ENCODE measurements at regions not wholly inside any gene's neighbourhood (a gene's known extent, or its start where the extent isn't known, plus 50 kb on each side); places are given as distances from the start of the nearest gene placed in this dataset.

DNA sequence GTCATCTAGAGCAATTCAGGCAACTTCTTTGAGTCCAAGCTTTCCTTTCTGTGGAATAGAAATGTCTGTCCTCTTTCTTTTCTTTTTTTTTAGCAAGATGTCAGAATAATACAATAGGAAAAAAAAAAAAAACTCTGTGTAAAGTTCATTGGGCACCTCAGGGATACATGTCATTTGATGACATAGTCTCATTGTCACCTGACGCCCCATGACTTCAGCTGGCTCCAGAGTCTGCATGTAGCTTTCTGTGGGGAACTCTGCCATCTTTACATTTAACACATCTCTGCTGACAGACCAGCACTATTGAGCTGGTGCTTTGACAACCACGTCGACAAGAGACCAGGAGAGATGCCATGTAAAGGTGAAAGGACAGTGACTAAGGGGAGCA, 172.5 kb upstream of the KLF7 start:
- Histone ChIP-seq H3K9me3 (ENCODE audit: control insufficient read depth, low read length) (no peaks in the 10 kb centered on the region), H2AFZ (no peak overlapping the region), H3K4me3 (ENCODE audit: low read depth, low read length) (no peak overlapping the region), H3K27me3 (ENCODE audit: control insufficient read depth, insufficient read depth, low read length) (no peaks in the 10 kb centered on the region), H3K4me2 (ENCODE audit: low read length) (no peak overlapping the region), H3K79me2 (no peaks in the 10 kb centered on the region), H3K27ac (no peak overlapping the region), H3K36me3 (ENCODE audit: control insufficient read depth, insufficient read depth, low read length) (no peaks in the 10 kb centered on the region), H3K9ac (no peak overlapping the region), H3K4me1 (no peaks in the 10 kb centered on the region)
- TF ChIP-seq, protein P1, sequence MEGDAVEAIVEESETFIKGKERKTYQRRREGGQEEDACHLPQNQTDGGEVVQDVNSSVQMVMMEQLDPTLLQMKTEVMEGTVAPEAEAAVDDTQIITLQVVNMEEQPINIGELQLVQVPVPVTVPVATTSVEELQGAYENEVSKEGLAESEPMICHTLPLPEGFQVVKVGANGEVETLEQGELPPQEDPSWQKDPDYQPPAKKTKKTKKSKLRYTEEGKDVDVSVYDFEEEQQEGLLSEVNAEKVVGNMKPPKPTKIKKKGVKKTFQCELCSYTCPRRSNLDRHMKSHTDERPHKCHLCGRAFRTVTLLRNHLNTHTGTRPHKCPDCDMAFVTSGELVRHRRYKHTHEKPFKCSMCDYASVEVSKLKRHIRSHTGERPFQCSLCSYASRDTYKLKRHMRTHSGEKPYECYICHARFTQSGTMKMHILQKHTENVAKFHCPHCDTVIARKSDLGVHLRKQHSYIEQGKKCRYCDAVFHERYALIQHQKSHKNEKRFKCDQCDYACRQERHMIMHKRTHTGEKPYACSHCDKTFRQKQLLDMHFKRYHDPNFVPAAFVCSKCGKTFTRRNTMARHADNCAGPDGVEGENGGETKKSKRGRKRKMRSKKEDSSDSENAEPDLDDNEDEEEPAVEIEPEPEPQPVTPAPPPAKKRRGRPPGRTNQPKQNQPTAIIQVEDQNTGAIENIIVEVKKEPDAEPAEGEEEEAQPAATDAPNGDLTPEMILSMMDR (IDR thresholded peaks at IDR 0.05) = no peak

DNA sequence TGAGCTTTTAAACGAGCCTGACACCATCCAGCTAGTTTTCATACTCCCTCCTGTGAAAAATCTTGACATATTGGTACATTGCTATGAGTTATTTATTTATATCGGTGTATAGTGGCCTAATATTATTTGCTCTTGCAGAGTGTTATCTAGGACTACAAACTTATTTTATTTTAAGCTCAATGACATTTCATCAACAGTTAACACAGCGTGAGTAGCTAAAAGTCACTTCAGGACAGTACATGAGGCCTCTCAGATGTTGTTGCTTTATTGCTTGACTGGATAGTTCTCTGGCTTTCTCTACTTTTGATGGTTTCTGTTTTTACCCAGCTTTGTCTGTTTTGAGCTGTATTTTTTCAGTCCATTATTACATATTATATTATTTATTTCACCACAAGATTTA, 172.9 kb upstream of the KLF7 start:
- Histone ChIP-seq H3K36me3 (ENCODE audit: control insufficient read depth, insufficient read depth, low read length) (no peaks in the 10 kb centered on the region), H3K27ac (no peak overlapping the region), H3K4me1 (no peaks in the 10 kb centered on the region), H2AFZ (no peak overlapping the region), H3K79me2 (no peaks in the 10 kb centered on the region), H3K27me3 (ENCODE audit: control insufficient read depth, insufficient read depth, low read length) (no peaks in the 10 kb centered on the region), H3K4me3 (ENCODE audit: low read depth, low read length) (no peak overlapping the region), H3K9ac (no peak overlapping the region), H3K9me3 (ENCODE audit: control insufficient read depth, low read length) (no peaks in the 10 kb centered on the region), H3K4me2 (ENCODE audit: low read length) (no peak overlapping the region)
- TF ChIP-seq, protein P1 (IDR thresholded peaks at IDR 0.05) = no peak

DNA sequence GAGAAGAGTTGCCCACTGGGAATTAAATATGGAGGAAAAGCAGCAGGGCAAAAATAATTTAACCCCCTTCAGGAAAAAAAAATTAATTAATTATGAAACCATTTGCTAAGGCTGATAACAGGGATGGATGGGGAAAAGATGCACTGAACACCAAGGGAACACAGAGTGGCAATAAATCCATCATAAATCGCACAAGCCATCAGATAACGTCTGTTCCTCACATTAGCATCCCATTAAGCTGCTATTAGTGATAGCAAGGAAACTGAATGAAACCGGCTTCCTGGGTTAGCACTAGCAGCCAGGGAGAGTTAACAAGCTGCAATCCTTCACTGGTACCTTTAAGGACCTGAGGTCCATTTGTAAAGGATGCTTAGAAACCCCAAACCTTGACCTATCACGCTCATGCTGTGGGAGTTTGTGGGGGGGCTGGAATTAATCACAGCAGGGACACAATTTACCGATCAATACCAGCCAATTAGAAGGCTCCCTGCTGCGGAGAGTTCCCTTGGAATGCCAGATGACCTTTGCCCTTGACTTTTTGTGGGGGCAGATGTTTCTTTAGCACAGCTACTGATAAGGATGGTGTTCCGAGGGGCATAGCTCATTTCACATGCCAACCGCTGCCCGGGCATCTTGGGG, 175.5 kb upstream of the KLF7 start:
- no peak overlapping the region for H3K4me3 ChIP-seq (ENCODE audit: low read depth, low read length)
- no peak overlapping the region for H2AFZ ChIP-seq
- no peak overlapping the region for H3K4me2 ChIP-seq (ENCODE audit: low read length)
- H3K36me3 ChIP-seq (ENCODE audit: control insufficient read depth, insufficient read depth, low read length) = no peaks in the 10 kb centered on the region
- no peaks in the 10 kb centered on the region for H3K79me2 ChIP-seq
- H3K4me1 ChIP-seq = no peaks in the 10 kb centered on the region
- no peak overlapping the region for H3K9ac ChIP-seq
- no peaks in the 10 kb centered on the region for H3K27me3 ChIP-seq (ENCODE audit: control insufficient read depth, insufficient read depth, low read length)
- H3K9me3 ChIP-seq (ENCODE audit: control insufficient read depth, low read length) = no peaks in the 10 kb centered on the region
- no peak overlapping the region for H3K27ac ChIP-seq
- TF ChIP-seq, protein P1 (IDR thresholded peaks at IDR 0.05) = no peak

DNA sequence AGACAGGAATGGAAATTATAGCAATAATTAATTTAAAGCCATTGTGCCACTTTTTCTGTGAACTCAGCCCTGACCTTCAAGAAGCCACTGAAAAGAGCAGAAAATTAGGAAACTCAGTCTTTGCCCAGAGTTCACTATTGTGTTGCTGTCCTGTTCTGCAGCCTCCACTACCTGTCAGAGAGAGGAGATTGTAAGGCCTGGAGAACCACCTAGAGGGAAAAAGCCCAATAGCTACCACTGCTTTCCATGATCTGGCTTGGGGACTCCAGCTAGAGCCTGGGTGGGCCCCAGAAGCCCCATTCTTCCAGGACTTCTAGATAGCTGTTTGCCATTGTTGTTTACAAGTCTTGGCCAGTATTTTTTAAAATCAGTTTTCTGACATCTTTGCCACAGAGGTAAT, 176.1 kb upstream of the KLF7 start:
- H3K4me3 ChIP-seq (ENCODE audit: low read depth, low read length) = no peak overlapping the region
- no peaks in the 10 kb centered on the region for H3K79me2 ChIP-seq
- H3K4me1 ChIP-seq = no peaks in the 10 kb centered on the region
- no peak overlapping the region for H2AFZ ChIP-seq
- H3K36me3 ChIP-seq (ENCODE audit: control insufficient read depth, insufficient read depth, low read length) = no peaks in the 10 kb centered on the region
- no peak overlapping the region for H3K27ac ChIP-seq
- H3K9me3 ChIP-seq (ENCODE audit: control insufficient read depth, low read length) = no peaks in the 10 kb centered on the region
- H3K4me2 ChIP-seq (ENCODE audit: low read length) = no peak overlapping the region
- H3K9ac ChIP-seq = no peak overlapping the region
- no peaks in the 10 kb centered on the region for H3K27me3 ChIP-seq (ENCODE audit: control insufficient read depth, insufficient read depth, low read length)
- TF ChIP-seq, protein P1 (IDR thresholded peaks at IDR 0.05) = no peak

All from parathyroid adenoma (tissue), 2 donors.